HL-60 (cell line): ENCODE measurements at regions not wholly inside any gene's neighbourhood (a gene's known extent, or its start where the extent isn't known, plus 50 kb on each side); places are given as distances from the start of the nearest gene placed in this dataset.

ENCODE experiments used
- DNase-seq, 2 experiments: peaks; one replicate each; pipeline ENCODE4 v3.0.0-alpha.2; 2010 to 2020; ENCODE audit warnings: low read depth in 1 of 2, low spot score in 1 of 2
- H3K27ac ChIP-seq: fragments of 250-450 bp; sonication (Bioruptor Pico); replicated peaks from 2 replicates; pipeline ENCODE4 v1.5.1; 2020; ENCODE audit warnings: mild to moderate bottlenecking, moderate library complexity
- H3K27me3 ChIP-seq: fragments of 250-450 bp; sonication (Bioruptor Pico); 2 replicates; pipeline ENCODE4 v1.5.1; 2021; ENCODE audit warnings: mild to moderate bottlenecking, moderate library complexity; ENCODE audit not compliant: insufficient read depth, poor library complexity, severe bottlenecking
- H3K4me3 ChIP-seq: replicated peaks from 2 replicates; pipeline ENCODE4 v1.5.1; 2011; ENCODE audit warnings: mild to moderate bottlenecking, control low read depth, low read length; ENCODE audit not compliant: insufficient read depth
- GABPA ChIP-seq: IDR thresholded peaks from 2 replicates; pipeline ENCODE4 v1.6.1; 2012; ENCODE audit warnings: low read depth
- POLR2AphosphoS5 ChIP-seq: IDR thresholded peaks from 2 replicates; pipeline ENCODE4 v1.6.1; 2012; ENCODE audit warnings: low read depth
- SPI1 ChIP-seq: IDR thresholded peaks from 2 replicates; pipeline ENCODE4 v1.6.1; 2012; ENCODE audit warnings: low read depth, mild to moderate bottlenecking, borderline replicate concordance
- TF ChIP-seq, protein P1 (sequence below): IDR thresholded peaks from one replicate; pipeline ENCODE4 v1.5.1; 2011; ENCODE audit warnings: low read length, control low read depth, inconsistent platforms; ENCODE audit not compliant: insufficient read depth
- TF ChIP-seq, protein P2 (sequence below): IDR thresholded peaks from 2 replicates; pipeline ENCODE4 v1.6.1; 2012; ENCODE audit warnings: low read depth; ENCODE audit not compliant: insufficient replicate concordance

- DNase-seq, result no peak
- Histone ChIP-seq H3K27me3 (no peaks in the 10 kb centered on the region), H3K4me3 (no peak overlapping the region), H3K27ac (no peak overlapping the region)
- no peak for TF ChIP-seq GABPA
- TF ChIP-seq, protein P1, sequence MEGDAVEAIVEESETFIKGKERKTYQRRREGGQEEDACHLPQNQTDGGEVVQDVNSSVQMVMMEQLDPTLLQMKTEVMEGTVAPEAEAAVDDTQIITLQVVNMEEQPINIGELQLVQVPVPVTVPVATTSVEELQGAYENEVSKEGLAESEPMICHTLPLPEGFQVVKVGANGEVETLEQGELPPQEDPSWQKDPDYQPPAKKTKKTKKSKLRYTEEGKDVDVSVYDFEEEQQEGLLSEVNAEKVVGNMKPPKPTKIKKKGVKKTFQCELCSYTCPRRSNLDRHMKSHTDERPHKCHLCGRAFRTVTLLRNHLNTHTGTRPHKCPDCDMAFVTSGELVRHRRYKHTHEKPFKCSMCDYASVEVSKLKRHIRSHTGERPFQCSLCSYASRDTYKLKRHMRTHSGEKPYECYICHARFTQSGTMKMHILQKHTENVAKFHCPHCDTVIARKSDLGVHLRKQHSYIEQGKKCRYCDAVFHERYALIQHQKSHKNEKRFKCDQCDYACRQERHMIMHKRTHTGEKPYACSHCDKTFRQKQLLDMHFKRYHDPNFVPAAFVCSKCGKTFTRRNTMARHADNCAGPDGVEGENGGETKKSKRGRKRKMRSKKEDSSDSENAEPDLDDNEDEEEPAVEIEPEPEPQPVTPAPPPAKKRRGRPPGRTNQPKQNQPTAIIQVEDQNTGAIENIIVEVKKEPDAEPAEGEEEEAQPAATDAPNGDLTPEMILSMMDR, result no peak
- TF ChIP-seq, protein P2, sequence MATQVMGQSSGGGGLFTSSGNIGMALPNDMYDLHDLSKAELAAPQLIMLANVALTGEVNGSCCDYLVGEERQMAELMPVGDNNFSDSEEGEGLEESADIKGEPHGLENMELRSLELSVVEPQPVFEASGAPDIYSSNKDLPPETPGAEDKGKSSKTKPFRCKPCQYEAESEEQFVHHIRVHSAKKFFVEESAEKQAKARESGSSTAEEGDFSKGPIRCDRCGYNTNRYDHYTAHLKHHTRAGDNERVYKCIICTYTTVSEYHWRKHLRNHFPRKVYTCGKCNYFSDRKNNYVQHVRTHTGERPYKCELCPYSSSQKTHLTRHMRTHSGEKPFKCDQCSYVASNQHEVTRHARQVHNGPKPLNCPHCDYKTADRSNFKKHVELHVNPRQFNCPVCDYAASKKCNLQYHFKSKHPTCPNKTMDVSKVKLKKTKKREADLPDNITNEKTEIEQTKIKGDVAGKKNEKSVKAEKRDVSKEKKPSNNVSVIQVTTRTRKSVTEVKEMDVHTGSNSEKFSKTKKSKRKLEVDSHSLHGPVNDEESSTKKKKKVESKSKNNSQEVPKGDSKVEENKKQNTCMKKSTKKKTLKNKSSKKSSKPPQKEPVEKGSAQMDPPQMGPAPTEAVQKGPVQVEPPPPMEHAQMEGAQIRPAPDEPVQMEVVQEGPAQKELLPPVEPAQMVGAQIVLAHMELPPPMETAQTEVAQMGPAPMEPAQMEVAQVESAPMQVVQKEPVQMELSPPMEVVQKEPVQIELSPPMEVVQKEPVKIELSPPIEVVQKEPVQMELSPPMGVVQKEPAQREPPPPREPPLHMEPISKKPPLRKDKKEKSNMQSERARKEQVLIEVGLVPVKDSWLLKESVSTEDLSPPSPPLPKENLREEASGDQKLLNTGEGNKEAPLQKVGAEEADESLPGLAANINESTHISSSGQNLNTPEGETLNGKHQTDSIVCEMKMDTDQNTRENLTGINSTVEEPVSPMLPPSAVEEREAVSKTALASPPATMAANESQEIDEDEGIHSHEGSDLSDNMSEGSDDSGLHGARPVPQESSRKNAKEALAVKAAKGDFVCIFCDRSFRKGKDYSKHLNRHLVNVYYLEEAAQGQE, result no peak
- no peak for TF ChIP-seq POLR2AphosphoS5
- TF ChIP-seq SPI1, result no peak
These were observed 542.4 kb upstream of the BTBD3 start for GRCh38 chr20:11375335-11375734.

- H3K27ac ChIP-seq, result no peak overlapping the region
- DNase-seq, result no peak
- H3K27me3 ChIP-seq, result no peaks in the 10 kb centered on the region
- H3K4me3 ChIP-seq, result no peak overlapping the region
- no peak for TF ChIP-seq POLR2AphosphoS5
These were observed 541.7 kb upstream of the BTBD3 start for GRCh38 chr20:11375966-11376365.

DNA sequence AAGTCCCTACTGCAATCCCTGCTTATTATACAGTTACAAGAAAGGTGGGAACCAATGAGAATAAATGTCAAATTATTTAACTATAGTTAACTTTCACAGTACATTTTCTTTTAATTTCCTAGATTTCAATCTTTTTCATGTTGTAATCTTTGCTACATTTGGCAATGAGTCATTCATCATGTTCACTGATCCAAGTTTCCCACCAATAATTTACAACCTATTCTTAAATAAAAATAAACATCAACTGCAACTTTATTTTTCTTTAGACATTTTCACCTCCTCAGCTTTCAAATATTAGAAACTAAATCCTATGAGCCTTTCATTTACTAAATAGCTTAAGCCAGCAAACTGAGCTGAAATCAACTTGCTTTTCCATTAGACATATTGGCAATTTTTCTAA is 541.3 kb upstream of the BTBD3 start:
- no peak for DNase-seq
- Histone ChIP-seq H3K4me3 (no peak overlapping the region), H3K27ac (no peak overlapping the region), H3K27me3 (no peaks in the 10 kb centered on the region)
- no peak for TF ChIP-seq SPI1
- TF ChIP-seq GABPA, result no peak
- TF ChIP-seq, protein P1, result no peak
- TF ChIP-seq, protein P2, result no peak
- TF ChIP-seq POLR2AphosphoS5, result no peak

DNA sequence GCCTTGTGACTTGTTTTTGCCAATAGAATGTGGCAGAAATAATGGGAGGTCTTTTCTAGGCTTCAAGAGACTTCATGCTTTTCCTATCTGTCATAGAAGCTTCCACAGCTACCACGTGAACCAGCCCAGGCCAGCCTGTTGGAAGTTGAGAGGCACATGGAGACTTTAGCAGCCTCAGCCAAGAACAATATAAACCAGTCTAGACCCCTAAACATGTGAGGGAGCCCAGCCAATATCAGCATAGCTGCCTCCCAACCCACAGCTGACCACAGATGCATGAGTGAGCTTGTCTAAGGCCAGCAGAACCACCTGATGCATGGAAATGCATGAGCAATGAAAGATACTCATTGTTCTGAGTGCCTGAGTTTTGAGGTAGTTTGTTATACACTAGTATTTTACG is 540.7 kb upstream of the BTBD3 start:
- H3K27me3 ChIP-seq, result no peaks in the 10 kb centered on the region
- H3K27ac ChIP-seq, result no peak overlapping the region
- DNase-seq, result no peak
- no peak overlapping the region for H3K4me3 ChIP-seq
- TF ChIP-seq POLR2AphosphoS5 (no peak), SPI1 (no peak), GABPA (no peak)
- TF ChIP-seq, protein P2, result no peak
- TF ChIP-seq, protein P1, result no peak
